ENCODE measurements at regions not wholly inside any gene's neighbourhood (a gene's known extent, or its start where the extent isn't known, plus 50 kb on each side); places are given as distances from the start of the nearest gene placed in this dataset.

DNA sequence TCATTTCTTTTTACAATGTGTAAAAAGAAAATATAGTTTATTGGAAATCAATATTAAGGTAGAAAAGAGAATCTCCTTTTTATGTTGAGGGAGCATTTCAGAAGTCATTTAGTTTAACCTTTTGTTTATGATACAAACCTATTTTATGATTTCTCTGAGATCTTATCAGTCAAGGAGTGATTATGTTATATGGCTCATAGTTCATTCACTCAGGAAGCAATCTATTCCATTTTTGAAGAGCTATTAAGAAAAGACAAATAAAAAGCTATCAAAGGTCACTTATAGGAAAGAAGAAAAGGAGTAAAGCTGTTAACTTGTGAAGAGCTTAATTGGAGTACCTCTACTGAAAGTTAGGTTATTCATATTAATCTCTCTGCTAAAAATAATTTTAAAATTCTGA is 526.6 kb upstream of the JAG1 start:
- Histone ChIP-seq H3K9ac (no peak overlapping the region), H3K9me3 (no peaks in the 10 kb centered on the region), H3K4me3 (no peak overlapping the region), H3K27me3 (no peaks in the 10 kb centered on the region), H3K36me3 (no peaks in the 10 kb centered on the region), H4K20me1 (no peaks in the 10 kb centered on the region), H3K4me1 (no peaks in the 10 kb centered on the region), H3K4me2 (no peak overlapping the region), H3K27ac (no peak overlapping the region)
- no peak for TF ChIP-seq Cebpa-rat (IDR thresholded peaks at IDR 0.05)

DNA sequence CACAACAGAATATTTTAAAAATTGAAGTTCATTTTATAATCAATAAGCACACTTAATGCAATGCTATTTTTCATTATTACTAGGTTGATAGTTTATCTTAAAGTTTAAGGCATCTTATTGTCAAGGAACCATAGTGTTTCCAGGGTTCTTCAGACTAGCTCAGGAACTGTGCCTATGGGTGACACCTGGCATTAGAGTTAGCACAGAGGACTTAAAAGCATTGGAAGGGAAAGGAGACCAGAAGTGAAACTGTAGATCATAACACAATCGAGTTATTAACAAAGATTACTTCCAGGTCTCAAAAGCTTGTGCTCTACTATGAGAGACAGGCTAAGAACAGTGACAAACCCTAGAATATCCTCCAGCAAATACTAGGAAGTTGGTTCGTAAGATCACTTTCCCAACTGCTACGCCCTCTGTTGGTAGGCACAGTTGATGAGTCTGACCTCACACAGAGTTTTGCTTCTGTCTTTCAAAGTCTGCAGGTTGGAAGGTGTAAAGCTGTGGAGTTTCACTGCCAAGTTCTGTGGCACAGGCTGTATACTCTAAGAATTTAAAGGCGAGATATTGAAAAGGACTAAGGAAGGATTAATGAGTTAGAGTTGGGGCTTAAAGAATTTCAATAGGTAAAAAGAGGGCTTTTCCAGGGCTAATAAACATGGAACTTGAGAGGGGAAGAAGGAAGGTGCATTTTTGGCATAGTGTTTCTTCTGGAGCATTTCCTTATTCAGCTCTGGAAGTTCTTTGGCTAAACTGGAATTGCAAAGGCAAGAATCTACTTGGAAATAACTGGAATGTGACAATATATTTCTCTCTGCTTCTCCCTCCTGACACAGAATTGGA is 531.3 kb upstream of the JAG1 start:
- no peaks in the 10 kb centered on the region for H4K20me1 ChIP-seq
- H3K27me3 ChIP-seq, result no peaks in the 10 kb centered on the region
- H3K4me2 ChIP-seq, result no peak overlapping the region
- no peak overlapping the region for H3K4me3 ChIP-seq
- no peaks in the 10 kb centered on the region for H3K9me3 ChIP-seq
- H3K4me1 ChIP-seq, result no peaks in the 10 kb centered on the region
- H3K27ac ChIP-seq, result no peak overlapping the region
- no peak for TF ChIP-seq Cebpa-rat (IDR thresholded peaks at IDR 0.05)
- no peak overlapping the region for H3K9ac ChIP-seq
- no peaks in the 10 kb centered on the region for H3K36me3 ChIP-seq

DNA sequence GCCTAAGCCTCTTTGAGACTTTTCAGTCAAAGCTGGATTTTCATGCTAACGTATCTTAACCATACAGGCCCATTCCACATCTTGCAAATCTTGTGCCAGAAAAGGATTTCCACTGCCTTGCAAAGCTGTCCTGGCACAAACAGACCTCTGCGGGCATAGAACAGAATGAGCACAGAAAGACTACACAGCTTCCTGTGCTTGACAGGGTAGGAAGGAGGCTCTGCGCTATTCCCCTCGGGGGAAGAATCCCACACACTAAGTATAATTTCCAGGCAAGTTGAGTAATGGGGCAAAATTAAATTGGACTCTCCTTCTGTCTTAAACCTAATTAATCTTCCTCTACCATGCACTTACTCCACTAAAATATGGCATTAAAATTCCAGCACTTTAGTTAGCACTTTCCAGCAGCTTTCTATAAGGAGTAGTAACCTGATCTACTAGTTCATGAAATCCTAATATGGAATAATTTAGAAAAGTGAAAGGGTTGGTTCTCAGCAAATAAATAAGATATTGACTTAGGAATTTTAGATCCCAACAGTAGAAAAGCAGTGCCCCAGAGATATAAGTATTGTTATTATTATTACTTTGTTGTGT is 532.1 kb upstream of the JAG1 start:
- H3K9ac ChIP-seq, result no peak overlapping the region
- no peak overlapping the region for H3K4me3 ChIP-seq
- no peaks in the 10 kb centered on the region for H3K4me1 ChIP-seq
- H3K4me2 ChIP-seq, result no peak overlapping the region
- TF ChIP-seq Cebpa-rat (IDR thresholded peaks at IDR 0.05), result no peak
- H3K27ac ChIP-seq, result no peak overlapping the region
- H3K9me3 ChIP-seq, result no peaks in the 10 kb centered on the region
- no peaks in the 10 kb centered on the region for H3K27me3 ChIP-seq
- H4K20me1 ChIP-seq, result no peaks in the 10 kb centered on the region
- no peaks in the 10 kb centered on the region for H3K36me3 ChIP-seq

DNA sequence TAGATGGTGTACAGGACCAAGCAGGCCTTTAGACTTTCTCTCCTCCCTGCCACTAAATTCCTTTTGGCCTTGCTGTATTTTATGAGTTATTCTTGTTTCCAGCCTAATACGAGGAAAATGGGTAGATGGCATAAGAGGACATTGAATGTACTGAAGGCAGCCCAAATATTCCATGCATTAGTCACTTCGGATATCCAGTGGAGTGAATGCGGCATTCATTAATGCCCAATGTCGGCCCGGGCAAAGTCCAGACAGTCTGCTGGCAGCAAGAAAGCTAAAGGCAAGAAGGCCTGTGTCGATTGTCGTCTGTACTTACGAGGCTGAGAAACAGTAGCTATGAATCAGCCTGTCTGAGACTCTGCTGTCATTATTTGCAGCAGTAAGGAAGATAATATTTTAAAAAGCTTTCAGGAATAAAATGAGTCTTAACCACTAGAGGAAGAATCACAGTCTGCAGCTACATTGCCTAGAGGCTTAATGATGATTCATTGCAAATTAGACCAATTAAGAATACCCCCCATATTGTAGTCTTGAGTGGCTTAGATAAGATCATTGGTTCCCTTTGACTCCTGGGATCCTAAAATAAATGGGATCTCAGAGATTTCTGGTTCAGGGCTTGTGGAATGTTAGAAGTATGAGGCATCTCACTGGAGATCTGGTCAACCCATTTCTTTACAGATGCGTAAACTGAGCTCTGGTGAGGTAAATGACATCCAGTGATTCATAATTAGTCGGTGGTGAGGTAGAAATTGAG is 534.1 kb upstream of the JAG1 start:
- H3K9me3 ChIP-seq, result no peaks in the 10 kb centered on the region
- H3K36me3 ChIP-seq, result no peaks in the 10 kb centered on the region
- H3K27ac ChIP-seq, result no peak overlapping the region
- no peak overlapping the region for H3K4me3 ChIP-seq
- H3K9ac ChIP-seq, result no peak overlapping the region
- H3K4me1 ChIP-seq, result no peaks in the 10 kb centered on the region
- TF ChIP-seq Cebpa-rat (IDR thresholded peaks at IDR 0.05), result no peak
- no peaks in the 10 kb centered on the region for H3K27me3 ChIP-seq
- no peak overlapping the region for H3K4me2 ChIP-seq
- no peaks in the 10 kb centered on the region for H4K20me1 ChIP-seq

DNA sequence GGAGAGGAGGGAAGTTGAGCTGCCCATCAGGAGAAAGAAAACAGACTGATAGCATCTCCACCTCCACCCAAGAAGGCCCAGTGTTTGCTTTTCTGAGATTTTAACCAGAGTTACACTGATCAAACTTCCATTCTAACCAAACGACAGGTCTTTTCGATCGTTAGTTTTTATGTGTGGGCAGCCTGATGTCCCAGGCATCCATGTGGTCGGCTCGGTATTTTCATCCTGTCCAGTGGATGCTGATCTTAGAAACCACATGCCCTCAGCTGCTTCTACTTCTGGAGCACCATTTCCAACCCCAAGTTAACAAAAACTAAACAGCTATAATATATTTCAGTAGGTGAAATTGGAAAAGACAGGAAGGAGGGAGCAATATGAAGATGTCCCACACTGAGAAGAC is 536.8 kb upstream of the JAG1 start:
- no peaks in the 10 kb centered on the region for H3K36me3 ChIP-seq
- no peaks in the 10 kb centered on the region for H4K20me1 ChIP-seq
- H3K27ac ChIP-seq, result no peak overlapping the region
- H3K4me3 ChIP-seq, result no peak overlapping the region
- no peaks in the 10 kb centered on the region for H3K4me1 ChIP-seq
- H3K4me2 ChIP-seq, result no peak overlapping the region
- H3K9ac ChIP-seq, result no peak overlapping the region
- no peaks in the 10 kb centered on the region for H3K9me3 ChIP-seq
- H3K27me3 ChIP-seq, result no peaks in the 10 kb centered on the region
- TF ChIP-seq Cebpa-rat (IDR thresholded peaks at IDR 0.05), result no peak

DNA sequence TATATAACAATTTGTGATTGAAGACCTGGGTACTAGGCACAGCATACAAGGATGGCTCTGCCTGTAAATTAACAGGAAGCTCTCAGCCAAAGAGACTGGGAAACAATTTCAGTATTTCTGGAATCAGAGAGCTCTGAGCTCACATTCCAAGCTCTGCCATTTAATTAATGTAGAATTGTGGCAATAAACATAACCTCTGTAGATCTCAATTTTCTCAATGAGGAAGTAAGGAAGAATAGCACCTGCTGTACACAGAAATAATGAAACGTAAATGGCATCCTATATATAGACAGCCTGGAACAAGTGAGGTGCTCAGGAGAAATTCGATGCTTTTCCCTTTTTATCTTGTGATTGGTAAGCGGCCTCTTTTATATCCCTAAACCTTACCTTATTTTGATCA is 538.5 kb upstream of the JAG1 start:
- Histone ChIP-seq H3K4me3 (no peak overlapping the region), H3K27ac (no peak overlapping the region), H3K27me3 (no peaks in the 10 kb centered on the region), H3K4me1 (peaks cover under 1% of the 10 kb centered on the region; the same call in 1 of the 2 replicates), H3K9me3 (no peaks in the 10 kb centered on the region), H3K36me3 (no peaks in the 10 kb centered on the region), H4K20me1 (no peaks in the 10 kb centered on the region), H3K4me2 (no peak overlapping the region), H3K9ac (no peak overlapping the region)
- no peak for TF ChIP-seq Cebpa-rat (IDR thresholded peaks at IDR 0.05)

DNA sequence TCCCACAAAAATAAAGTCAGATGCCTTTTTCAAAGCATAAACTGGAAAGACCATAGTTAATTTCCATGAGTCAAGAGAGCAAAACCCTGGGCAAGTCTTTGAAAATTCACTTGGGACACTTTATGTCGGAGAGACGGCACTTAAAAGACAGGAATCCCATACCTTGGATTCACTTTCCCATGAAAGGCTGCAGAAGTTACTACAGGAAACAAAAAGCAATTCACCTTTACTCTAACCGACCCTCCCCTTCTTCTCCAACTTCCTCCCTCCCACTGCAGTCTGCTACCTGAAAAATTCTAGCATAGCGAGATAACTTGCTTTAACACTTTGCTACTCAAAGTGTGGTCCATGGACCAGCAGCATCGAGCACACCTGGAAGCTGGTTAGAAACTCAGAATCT is 539.1 kb upstream of the JAG1 start:
- peaks cover 6% of the 10 kb centered on the region; the same call in 1 of the 2 replicates for H3K4me1 ChIP-seq
- no peaks in the 10 kb centered on the region for H3K9me3 ChIP-seq
- no peaks in the 10 kb centered on the region for H4K20me1 ChIP-seq
- H3K27me3 ChIP-seq, result no peaks in the 10 kb centered on the region
- no peak overlapping the region for H3K9ac ChIP-seq
- H3K36me3 ChIP-seq, result no peaks in the 10 kb centered on the region
- no peak overlapping the region for H3K4me3 ChIP-seq
- no peak overlapping the region for H3K4me2 ChIP-seq
- H3K27ac ChIP-seq, result no peak overlapping the region
- TF ChIP-seq Cebpa-rat (IDR thresholded peaks at IDR 0.05), result no peak

DNA sequence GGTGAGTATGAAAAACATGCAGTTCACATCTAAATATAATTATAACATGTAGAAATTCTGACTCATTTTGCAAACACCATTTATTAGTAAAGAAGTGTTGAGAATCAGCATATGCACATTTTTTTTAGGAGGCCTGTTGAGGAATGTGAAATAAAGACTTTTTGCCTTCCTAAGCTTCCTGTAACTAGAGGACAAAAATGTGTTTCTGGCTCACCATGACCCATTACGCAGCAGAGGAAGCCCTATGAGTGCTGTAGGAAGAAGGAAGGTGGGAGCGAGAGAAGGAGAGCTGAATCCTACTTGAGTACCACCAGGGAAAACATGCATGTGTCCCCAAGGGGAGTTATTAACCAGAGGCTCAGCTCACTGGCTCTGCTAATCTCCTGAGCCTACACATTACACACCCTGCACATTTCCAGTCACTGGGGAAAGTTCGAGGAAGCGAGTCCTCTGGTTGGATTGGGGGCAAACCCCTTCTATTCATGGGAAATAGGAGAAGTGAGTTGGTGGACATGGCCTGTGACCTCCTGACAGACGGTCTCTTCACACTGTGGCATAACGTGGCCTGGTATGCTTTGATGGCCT is 540.5 kb upstream of the JAG1 start:
- no peak for TF ChIP-seq Cebpa-rat (IDR thresholded peaks at IDR 0.05)
- Histone ChIP-seq H3K4me3 (no peak overlapping the region), H3K9ac (no peak overlapping the region), H3K27me3 (no peaks in the 10 kb centered on the region), H3K27ac (no peak overlapping the region), H4K20me1 (no peaks in the 10 kb centered on the region), H3K4me1 (peaks cover 11% of the 10 kb centered on the region; the same call in 1 of the 2 replicates), H3K4me2 (no peak overlapping the region), H3K36me3 (no peaks in the 10 kb centered on the region), H3K9me3 (no peaks in the 10 kb centered on the region)

DNA sequence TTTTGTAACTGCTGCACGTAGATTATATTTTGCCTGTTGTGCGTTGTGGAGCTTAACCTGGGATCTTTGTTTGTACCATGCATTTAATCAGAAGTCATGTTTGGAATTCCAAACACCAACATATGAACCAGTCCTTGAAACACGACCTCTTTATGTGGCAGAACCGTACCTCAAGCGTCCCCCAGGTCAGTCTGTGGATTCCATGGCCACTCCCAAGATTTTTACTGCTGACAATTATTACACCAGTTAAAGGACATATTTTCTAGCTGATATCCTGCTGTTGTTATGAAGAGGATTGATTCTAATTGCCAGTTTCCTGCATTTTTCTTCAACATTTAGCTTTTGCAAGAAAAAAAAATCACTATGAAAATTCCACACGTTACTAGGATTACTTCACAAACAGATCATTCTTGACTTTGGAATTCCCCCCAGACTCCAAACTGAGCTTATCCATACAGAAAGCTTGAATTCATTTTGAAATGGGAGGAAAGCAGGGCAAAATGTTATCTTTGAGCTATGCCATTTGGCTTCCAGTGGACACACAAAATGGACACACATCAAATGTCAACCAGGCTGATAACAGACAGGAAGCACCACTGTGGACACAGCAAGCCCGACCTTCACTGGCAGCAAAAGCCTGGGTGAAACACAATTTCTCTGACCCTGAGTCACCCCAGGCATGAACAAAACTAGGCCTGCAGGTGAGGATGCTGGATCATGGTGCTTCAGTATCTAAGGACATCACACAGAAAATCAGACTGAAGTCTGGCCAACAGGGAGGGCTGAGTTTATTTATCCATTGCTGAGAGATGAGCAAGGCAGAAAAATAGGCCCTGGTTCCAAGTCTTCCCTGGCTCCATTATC is 542.9 kb upstream of the JAG1 start:
- Histone ChIP-seq H3K27ac (no peak overlapping the region), H3K27me3 (no peaks in the 10 kb centered on the region), H3K4me2 (no peak overlapping the region), H3K9me3 (no peaks in the 10 kb centered on the region), H3K4me3 (no peak overlapping the region), H4K20me1 (no peaks in the 10 kb centered on the region), H3K36me3 (no peaks in the 10 kb centered on the region), H3K4me1 (peaks cover 11% of the 10 kb centered on the region; the same call in 1 of the 2 replicates), H3K9ac (no peak overlapping the region)
- TF ChIP-seq Cebpa-rat (IDR thresholded peaks at IDR 0.05), result no peak
